Smooth muscle cell (in vitro differentiated cells): ENCODE measurements at regions not wholly inside any gene's neighbourhood (a gene's known extent, or its start where the extent isn't known, plus 50 kb on each side); places are given as distances from the start of the nearest gene placed in this dataset.

Source experiments
- DNase-seq: peaks from one replicate; lab custom pipeline; 2025; ENCODE audit not compliant: unreplicated experiment; lab: John Stamatoyannopoulos, UW
- H2AFZ ChIP-seq: fragments of 200-600 bp; sonication (generic); 2 replicates; pipeline ENCODE4 v1.6.0; 2016; ENCODE audit warnings: antibody characterized with exemption, low read depth, mild to moderate bottlenecking
- H3F3A ChIP-seq: fragments of 200-600 bp; sonication (generic); 2 replicates; pipeline ENCODE4 v1.6.0; 2017; ENCODE audit warnings: antibody characterized with exemption, low read depth
- H3K27ac ChIP-seq: fragments of 200-600 bp; sonication (generic); 2 replicates; pipeline ENCODE4 v1.5.1; 2016; ENCODE audit warnings: low read depth, mild to moderate bottlenecking
- H3K27me3 ChIP-seq: fragments of 200-600 bp; sonication (generic); 2 replicates; pipeline ENCODE4 v1.6.1; 2016; ENCODE audit warnings: low read depth, mild to moderate bottlenecking
- H3K36me3 ChIP-seq: fragments of 200-600 bp; sonication (generic); 2 replicates; pipeline ENCODE4 v1.5.1; 2016; ENCODE audit warnings: low read depth
- H3K4me1 ChIP-seq: fragments of 200-600 bp; sonication (generic); 2 replicates; pipeline ENCODE4 v1.5.1; 2016; ENCODE audit warnings: low read depth
- H3K4me2 ChIP-seq: fragments of 200-600 bp; sonication (generic); 2 replicates; pipeline ENCODE4 v1.6.0; 2016; ENCODE audit warnings: mild to moderate bottlenecking
- H3K4me3 ChIP-seq: fragments of 200-600 bp; sonication (generic); 2 replicates; pipeline ENCODE4 v1.5.1; 2016; ENCODE audit warnings: mild to moderate bottlenecking
- H3K79me2 ChIP-seq: fragments of 200-600 bp; sonication (generic); 2 replicates; pipeline ENCODE4 v1.6.0; 2016; ENCODE audit warnings: low read depth, mild to moderate bottlenecking
- H3K9ac ChIP-seq: fragments of 200-600 bp; sonication (generic); 2 replicates; pipeline ENCODE4 v1.6.0; 2016; ENCODE audit warnings: low read depth
- H3K9me3 ChIP-seq: fragments of 200-600 bp; sonication (generic); replicated peaks from 2 replicates; pipeline ENCODE4 v1.5.1; 2016; ENCODE audit warnings: low read depth
- H4K20me1 ChIP-seq: fragments of 200-600 bp; sonication (generic); 2 replicates; pipeline ENCODE4 v1.6.0; 2016; ENCODE audit warnings: low read depth
- WGBS: methylation state at CpG from one replicate; pipeline ENCODE4 v1.1.7; 2016; ENCODE audit warnings: low lambda C conversion rate; 5-methylcytosine and 5-hydroxymethylcytosine counted together
- TF ChIP-seq, protein P1 (sequence below): fragments of 200-600 bp; sonication (generic); IDR thresholded peaks from 2 replicates; pipeline ENCODE4 v1.5.1; 2017; ENCODE audit warnings: borderline replicate concordance, mild to moderate bottlenecking, antibody characterized with exemption; ENCODE audit not compliant: insufficient read depth, poor library complexity, severe bottlenecking

- no peak for DNase-seq
- H3K4me1 ChIP-seq: no peaks in the 10 kb centered on the region
- H3K4me2 ChIP-seq: no peak overlapping the region
- H3K4me3 ChIP-seq: no peak overlapping the region
- no peaks in the 10 kb centered on the region for H4K20me1 ChIP-seq
- H2AFZ ChIP-seq: no peak overlapping the region
- WGBS: 83% methylated on average over 8 of the region's 8 CpGs
- H3K79me2 ChIP-seq: no peaks in the 10 kb centered on the region
- H3K27me3 ChIP-seq: no peaks in the 10 kb centered on the region
- H3K36me3 ChIP-seq: no peaks in the 10 kb centered on the region
- H3K27ac ChIP-seq: no peak overlapping the region
- no peaks in the 10 kb centered on the region for H3K9me3 ChIP-seq
- no peaks in the 10 kb centered on the region for H3F3A ChIP-seq
- no peak overlapping the region for H3K9ac ChIP-seq
- TF ChIP-seq, protein P1, sequence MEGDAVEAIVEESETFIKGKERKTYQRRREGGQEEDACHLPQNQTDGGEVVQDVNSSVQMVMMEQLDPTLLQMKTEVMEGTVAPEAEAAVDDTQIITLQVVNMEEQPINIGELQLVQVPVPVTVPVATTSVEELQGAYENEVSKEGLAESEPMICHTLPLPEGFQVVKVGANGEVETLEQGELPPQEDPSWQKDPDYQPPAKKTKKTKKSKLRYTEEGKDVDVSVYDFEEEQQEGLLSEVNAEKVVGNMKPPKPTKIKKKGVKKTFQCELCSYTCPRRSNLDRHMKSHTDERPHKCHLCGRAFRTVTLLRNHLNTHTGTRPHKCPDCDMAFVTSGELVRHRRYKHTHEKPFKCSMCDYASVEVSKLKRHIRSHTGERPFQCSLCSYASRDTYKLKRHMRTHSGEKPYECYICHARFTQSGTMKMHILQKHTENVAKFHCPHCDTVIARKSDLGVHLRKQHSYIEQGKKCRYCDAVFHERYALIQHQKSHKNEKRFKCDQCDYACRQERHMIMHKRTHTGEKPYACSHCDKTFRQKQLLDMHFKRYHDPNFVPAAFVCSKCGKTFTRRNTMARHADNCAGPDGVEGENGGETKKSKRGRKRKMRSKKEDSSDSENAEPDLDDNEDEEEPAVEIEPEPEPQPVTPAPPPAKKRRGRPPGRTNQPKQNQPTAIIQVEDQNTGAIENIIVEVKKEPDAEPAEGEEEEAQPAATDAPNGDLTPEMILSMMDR: no peak
These were observed 212.2 kb upstream of the LRRN1 start for GRCh38 chr3:3586843-3587646.

DNA sequence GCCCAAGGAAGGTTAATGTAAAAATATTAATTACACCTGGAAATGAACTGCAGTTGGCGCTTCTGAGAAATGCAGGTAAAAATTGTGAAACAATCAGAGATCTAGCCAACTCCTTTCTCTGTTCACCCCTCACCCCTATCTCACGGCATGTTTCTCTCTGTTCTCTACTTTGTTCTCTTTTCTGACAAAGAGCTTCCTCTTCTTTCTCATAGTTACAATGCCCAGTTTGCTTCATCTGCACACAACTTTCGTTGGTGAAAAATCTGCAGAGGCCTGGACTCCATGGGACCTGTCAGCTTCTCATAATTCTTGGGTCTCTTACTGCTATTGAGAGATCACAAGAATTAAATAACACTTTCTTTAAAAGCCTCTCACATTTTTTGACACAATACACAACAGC, 212.9 kb upstream of the LRRN1 start:
- Histone ChIP-seq H2AFZ (no peak overlapping the region), H3F3A (no peaks in the 10 kb centered on the region), H3K9me3 (no peaks in the 10 kb centered on the region), H3K36me3 (no peaks in the 10 kb centered on the region), H3K4me3 (no peak overlapping the region), H3K9ac (no peak overlapping the region), H4K20me1 (no peaks in the 10 kb centered on the region), H3K27ac (no peak overlapping the region), H3K4me2 (no peak overlapping the region), H3K27me3 (no peaks in the 10 kb centered on the region), H3K4me1 (no peaks in the 10 kb centered on the region), H3K79me2 (no peaks in the 10 kb centered on the region)
- WGBS: 92% methylated on average over 3 of the region's 3 CpGs
- TF ChIP-seq, protein P1: no peak
- DNase-seq: no peak

GRCh38 chr3:3579658-3580057, 219.6 kb upstream of the LRRN1 start:
- H3K4me1 ChIP-seq: no peaks in the 10 kb centered on the region
- no peak overlapping the region for H3K27ac ChIP-seq
- no peak overlapping the region for H3K4me3 ChIP-seq
- WGBS: 91% methylated on average over 2 of the region's 2 CpGs
- no peaks in the 10 kb centered on the region for H3K27me3 ChIP-seq
- H2AFZ ChIP-seq: no peak overlapping the region
- TF ChIP-seq, protein P1: no peak
- no peaks in the 10 kb centered on the region for H3K9me3 ChIP-seq
- H3K36me3 ChIP-seq: no peaks in the 10 kb centered on the region
- no peak overlapping the region for H3K4me2 ChIP-seq
- H3F3A ChIP-seq: no peaks in the 10 kb centered on the region
- no peaks in the 10 kb centered on the region for H3K79me2 ChIP-seq
- H3K9ac ChIP-seq: no peak overlapping the region
- DNase-seq: no peak
- H4K20me1 ChIP-seq: no peaks in the 10 kb centered on the region

DNA sequence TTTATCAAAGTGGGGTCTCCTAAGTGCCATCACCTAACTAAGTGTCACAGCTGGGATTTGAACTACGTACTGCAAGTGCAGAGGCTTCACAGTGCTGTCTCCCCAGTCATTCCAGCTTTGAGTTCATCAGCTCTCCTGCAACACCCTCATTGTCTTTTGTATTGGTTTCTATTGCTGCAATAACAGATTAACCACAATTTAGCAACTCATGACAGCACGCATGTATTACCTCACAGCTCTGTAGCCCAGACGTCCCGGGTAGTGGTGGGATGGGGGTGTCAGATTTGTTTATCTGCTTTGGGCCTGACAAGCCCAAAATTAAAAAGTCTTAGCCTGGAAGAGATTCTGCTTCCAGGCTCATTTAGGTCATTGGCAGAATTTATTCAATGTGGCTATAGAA, 220.5 kb upstream of the LRRN1 start:
- H3F3A ChIP-seq: no peaks in the 10 kb centered on the region
- H2AFZ ChIP-seq: no peak overlapping the region
- H3K27ac ChIP-seq: no peak overlapping the region
- no peaks in the 10 kb centered on the region for H3K27me3 ChIP-seq
- no peak overlapping the region for H3K9ac ChIP-seq
- no peaks in the 10 kb centered on the region for H3K36me3 ChIP-seq
- TF ChIP-seq, protein P1: no peak
- no peak for DNase-seq
- H3K4me1 ChIP-seq: no peaks in the 10 kb centered on the region
- no peak overlapping the region for H3K4me3 ChIP-seq
- H3K9me3 ChIP-seq: no peaks in the 10 kb centered on the region
- no peak overlapping the region for H3K4me2 ChIP-seq
- H4K20me1 ChIP-seq: no peaks in the 10 kb centered on the region
- WGBS: 90% methylated on average over 4 of the region's 4 CpGs
- no peaks in the 10 kb centered on the region for H3K79me2 ChIP-seq
